GM18507 (cell line): ENCODE measurements at regions not wholly inside any gene's neighbourhood (a gene's known extent, or its start where the extent isn't known, plus 50 kb on each side); places are given as distances from the start of the nearest gene placed in this dataset.
"Not testable (repeated sequence)": the region's sequence is repeated elsewhere in the genome, so short reads cannot be mapped to it uniquely, and the experiment has no call there.

ENCODE experiments used
- DNase-seq: peaks from one replicate; pipeline ENCODE4 v3.0.0; 2011; ENCODE audit warnings: low read depth; ENCODE audit not compliant: insufficient read length; ENCODE audit errors: extremely low spot score
- FAIRE-seq: peaks from 2 replicates; lab custom pipeline; 2011; peaks lifted over from hg19 to GRCh38; lab: Jason Lieb, UNC

DNA sequence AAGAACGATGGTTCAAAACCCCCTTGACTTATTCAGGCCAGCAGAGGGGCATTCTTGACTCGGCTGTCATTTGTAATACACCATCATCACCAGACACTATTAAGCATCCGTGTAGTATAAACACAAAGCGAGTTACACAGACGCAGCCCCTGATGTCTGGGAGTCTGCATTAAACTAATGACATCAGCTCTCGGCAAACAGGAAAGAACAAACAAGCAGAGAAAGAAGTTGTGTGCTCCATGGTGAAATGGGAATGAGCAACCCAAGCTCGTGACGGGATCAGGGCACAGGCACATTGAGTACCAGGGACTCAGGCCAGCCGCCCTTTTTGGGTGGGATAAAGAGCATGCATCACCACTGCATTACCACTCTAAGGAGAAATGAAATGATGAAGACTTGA lies 460.1 kb downstream of the MED13L start:
- no peak for FAIRE-seq

DNA sequence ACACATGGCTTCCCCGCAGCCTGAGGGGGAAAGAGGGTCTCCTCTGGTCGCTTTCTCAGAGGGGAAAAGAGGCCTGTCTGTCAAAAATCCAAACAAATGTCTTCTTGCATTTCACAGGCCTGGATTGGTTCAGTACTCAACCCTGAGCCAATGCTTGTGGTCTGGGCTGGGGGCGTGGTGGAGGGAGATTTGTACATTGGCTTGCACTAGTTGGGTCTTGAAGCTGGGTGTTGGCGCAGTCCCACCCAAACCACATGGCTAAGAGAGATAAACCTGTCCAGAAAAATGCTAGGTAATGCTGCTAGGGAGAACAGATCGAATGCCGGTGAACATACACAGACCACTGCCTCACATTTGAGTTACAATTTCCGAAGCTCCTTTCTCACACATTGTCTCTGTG lies 461.6 kb downstream of the MED13L start:
- no peak for DNase-seq

More for the DNA sequence above, 460.1 kb downstream of the MED13L start:
- no peak for DNase-seq

DNA sequence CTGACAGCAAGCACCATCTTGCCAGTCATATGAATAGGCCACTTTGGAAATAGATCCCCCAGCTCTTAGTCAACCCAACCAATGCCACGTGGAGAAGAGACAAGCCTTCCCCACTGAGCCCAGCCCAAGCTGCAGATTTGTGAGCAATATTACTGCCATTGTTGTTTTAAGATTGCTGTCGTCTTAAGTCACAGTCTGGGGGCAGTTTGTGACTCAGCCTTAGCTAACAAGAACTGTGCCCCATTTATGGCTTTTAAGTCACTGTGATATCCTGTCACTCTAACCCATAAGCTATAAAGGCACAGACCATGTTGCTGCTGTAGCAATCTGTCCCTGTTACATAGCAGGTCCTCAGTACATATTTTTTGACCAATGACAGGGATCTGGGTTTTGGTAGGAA lies 464.2 kb downstream of the MED13L start:
- DNase-seq (no peak), FAIRE-seq (no peak)

More for the DNA sequence above, 461.6 kb downstream of the MED13L start:
- no peak for FAIRE-seq

DNA sequence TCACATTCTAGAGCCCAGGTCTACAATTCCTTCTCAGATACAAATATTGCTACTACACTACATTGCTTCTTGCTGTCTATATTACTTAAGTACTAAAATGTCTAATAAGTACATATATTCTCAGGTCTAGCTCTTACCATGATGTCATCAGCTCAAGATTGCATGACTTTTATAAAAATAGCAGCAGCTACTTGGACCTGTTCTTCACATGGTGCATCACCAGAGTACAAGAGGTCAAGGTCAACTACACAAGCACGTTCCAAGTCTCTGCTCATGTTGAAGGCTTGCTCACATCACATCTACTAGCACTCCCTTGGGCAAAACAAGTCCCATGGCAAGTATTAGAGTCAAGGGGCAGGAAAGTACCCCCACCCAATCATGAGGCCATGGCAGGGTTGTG lies 465.6 kb downstream of the MED13L start:
- no peak for FAIRE-seq
- DNase-seq = no peak

DNA sequence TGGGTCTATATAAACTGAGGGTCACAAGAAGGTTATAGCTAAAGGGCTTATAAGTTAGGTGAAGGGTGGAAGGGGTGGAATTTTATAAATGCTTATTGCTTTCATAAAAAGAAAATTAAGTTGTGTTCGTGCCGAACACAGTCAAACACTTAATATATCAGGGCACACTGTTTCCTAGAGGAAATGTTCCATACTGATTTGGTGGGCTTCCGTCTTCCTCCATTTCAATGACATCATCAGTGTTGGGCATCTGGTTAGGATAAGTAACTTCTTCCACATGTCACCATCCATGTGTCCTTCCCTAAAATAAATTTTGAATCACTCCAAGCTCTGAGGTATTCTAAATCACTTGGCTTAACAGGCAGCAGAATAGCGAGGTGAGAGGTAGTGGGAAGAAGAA lies 466.4 kb downstream of the MED13L start:
- FAIRE-seq (no peak), DNase-seq (no peak)

DNA sequence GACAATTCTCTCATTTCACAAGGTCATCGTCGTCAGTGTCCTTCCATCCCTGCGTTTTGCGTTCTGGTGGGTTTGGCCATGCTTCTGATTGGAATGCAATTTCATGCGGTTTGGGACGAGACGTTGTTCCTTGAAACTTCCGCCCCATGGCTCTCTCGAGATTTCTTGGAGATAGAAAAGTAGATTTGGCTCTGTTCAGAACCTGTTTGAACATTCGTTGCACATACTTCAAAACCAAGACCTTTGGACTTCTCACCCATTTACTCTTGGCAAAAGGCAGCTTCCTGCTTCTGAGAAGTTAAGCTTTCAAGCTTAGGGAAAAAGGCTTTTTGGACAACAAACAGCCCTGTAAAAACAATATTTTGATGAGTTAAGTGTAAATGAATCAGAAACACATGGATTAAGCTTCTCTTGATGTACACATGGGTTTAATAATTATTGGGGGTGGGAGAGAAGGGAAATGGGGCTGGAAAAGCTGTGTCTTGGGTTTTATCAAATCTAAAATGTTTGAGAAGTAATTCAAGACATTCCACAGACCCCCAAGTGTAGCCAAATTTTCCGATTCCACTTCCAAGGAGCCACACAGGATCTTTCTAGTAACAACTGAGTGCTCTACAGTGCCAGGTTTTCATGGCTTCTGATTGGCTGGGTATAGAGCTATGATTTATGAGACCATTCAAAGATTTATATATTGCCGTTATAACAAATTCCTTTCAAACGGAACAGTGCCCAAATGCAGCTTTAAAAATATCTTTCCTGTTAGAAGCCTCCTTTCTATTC lies 467.2 kb downstream of the MED13L start:
- no peak for DNase-seq
- no peak for FAIRE-seq

DNA sequence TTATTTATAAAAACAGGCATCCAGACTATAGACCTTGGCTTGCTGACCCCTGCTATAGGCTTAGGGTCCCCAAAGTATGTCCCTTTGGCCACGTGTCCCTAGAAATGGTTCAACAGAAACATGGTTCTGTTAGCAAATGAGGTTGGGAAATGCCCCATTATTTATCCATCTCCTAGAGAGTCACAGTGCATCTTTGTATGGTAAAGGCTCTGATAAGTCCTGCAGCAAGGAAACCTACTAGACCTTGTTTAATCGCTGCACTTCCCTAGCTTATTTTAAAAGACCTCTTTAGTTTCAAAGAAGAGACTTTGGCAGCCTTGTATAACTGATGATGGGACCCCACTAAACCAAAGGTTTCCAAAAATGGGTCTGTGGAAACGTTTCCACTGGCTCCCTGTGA lies 471.5 kb downstream of the MED13L start:
- FAIRE-seq = no peak

DNA sequence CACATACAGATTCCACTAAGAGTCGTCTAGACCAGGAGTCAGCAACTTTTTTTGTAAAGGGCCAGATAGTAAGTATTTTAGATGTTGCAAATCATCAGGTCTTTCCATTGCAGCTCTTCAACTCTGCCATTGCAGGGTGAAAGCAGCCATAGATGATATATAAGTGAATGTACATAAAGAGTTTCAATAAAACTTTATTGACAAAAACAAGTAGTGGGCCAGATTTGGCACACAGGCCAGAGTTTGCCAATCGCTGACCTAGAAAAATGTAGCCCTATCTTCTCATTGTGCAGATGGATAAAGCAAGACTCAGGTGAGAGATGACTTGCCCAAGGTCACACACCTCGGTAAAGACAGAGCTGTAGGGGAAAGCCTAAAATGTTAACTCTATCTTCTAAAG lies 474.7 kb downstream of the MED13L start:
- no peak for FAIRE-seq

More for the DNA sequence above, 471.5 kb downstream of the MED13L start:
- no peak for DNase-seq

DNA sequence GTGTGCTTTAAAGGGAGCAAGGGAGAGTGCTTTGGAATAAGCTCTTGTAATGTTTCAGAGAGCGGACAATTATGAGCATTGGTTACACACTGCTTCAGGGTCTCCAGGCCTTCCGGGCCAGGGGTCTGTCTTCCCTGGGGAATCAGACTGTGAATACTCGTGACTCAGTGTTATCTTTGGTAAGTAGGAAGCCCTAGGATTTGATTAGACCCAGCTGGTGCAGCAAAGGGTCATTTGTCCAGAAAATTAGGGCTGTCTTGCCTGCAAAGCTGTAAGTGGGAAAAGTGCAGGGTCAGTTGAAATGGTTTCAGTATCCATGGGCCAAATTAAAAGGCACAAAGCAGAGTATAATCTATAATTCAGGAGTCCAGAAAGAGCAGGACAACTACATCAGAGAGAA lies 475.6 kb downstream of the MED13L start:
- FAIRE-seq = no peak
- DNase-seq = no peak

More for the DNA sequence above, 474.7 kb downstream of the MED13L start:
- no peak for DNase-seq

DNA sequence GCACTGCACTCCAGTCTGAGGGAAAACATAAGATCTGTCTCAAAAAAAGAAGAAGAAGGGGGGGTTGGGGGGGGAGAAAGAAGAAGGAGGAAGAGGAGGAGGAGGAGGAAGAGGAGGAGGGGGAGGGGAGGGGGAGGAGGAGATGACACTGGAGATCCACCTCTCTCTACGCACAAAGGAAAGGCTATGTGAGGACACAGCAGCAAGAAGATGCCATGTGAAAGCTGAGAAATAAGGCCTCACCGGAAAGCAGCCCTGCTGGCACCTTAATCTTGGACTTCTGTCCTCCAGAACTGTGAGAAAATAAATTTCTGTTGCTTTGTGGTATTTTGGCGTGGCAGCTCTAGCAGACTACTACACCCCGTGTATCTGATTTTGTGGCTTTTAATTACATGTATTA lies 477.9 kb downstream of the MED13L start:
- no peak for DNase-seq
- FAIRE-seq = no peak

DNA sequence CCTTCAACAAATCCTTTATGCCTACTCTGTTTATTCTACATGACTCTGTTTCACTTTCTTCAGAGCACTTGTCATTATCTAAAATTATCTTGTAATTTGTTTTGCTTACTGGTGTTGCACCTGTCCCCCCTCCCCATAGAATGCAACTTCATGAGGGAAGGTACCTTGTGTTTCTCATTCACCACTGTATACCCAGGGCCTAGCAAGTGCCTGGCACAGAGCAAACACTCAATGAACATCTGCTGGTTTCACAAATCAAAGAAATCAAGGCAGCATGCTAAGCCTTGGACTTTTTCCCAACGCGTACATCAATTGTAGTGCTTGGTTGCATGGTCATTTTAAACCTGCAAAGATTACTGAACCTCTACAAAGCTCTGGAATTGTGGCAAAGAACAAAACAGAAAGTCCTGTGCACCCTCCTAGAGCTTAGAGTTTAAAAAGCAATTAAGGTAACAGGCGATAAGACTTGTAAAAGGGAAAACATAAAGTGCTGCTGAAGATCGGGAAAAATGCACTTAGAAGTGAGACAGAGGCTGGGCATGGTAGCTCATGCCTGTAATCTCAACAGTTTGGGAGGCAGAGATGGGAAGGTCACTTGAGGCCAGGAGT lies 479.1 kb downstream of the MED13L start:
- FAIRE-seq = no peak
- no peak for DNase-seq

DNA sequence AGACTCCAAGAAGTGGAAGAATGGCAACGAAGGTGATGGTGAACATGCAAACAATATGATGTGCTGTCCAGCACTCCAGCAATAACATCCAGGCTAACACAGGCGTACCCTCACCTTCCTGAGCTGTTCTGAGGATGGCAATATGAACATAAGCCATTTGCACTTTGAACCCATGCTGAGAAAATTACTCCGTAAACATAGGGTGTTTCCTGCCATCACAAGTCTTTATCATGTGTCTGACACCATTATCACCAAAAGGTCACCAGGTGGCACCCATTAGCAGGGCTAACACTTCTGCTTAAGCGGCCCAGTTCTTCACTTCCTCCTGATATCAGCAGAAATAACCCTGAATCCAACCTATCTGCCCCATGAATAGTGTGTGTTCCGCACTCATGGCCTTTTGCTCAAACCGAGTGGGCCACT lies 482.8 kb downstream of the MED13L start:
- FAIRE-seq (no peak), DNase-seq (no peak)

DNA sequence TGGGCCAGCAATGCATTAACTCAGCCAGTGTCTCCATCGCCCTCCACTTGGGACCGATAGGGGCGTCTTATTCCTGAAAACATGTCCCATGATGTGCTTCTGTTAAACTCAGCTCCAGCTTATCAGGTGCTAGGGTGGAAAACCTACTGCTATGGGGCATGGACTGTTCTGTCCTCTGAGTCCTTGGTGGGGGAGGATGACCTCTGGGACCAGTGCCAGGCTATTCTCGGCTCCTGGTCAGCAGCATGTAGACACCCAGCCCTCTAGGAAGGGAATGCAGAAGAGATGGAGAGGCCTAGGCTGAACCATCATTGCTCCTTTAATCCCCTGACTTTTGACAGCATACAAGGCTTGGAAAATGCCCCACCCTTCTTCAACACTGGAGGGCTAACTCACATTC lies 486.2 kb downstream of the MED13L start:
- DNase-seq (no peak), FAIRE-seq (no peak)

DNA sequence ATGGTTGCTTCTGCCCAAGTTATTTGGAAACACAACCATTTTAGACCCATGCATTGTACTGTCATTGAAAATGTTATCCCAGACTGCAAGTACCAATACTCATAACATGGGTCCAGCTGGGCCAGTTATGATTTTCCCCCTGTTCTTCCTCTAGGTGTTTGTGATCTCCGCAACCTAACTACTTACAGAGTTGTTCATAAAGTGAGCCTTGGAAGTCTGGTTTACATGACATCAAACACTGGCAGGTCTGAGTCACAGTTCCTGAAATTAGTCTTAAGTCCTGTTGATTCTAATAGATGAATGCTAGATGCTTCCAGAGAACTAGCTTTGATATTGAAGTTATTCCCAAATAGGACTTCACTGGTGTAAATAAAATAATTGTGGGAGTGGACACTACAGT lies 487.0 kb downstream of the MED13L start:
- DNase-seq (no peak), FAIRE-seq (no peak)

DNA sequence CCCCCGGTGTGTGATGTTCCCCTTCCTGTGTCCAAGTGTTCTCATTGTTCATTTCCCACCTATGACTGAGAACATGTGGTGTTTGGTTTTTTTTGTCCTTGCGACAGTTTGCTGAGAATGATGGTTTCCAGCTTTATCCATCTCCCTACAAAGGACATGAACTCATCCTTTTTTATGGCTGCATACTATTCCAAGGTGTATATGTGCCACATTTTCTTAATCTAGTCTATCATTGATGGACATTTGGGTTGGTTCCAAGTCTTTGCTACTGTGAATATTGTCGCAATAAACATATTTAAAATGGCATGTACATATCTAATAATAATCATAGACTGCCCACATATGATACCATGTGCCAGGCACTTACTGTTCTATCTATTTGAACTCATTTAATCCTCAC lies 491.0 kb downstream of the MED13L start:
- FAIRE-seq, DNase-seq: not testable (repeated sequence)

DNA sequence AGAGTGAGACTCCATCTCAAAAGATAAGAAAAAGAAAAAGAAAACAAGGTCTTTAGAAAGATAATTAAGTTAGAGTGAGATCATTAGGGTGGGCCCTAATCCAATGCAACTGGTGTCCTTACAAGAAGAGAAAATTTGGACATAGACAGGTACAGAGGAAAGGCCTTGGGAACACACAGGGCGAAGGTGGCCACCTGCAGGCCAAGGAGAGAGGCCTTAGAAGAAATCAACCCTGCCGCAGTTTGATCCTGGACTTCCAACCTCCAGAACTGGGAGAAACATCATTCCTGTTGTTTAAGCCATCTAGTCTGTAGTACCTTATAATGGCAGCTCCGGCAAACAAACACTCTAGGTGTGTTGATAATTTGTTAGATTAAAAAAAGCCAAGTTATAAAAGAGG lies 491.9 kb downstream of the MED13L start:
- FAIRE-seq (no peak), DNase-seq (no peak)

DNA sequence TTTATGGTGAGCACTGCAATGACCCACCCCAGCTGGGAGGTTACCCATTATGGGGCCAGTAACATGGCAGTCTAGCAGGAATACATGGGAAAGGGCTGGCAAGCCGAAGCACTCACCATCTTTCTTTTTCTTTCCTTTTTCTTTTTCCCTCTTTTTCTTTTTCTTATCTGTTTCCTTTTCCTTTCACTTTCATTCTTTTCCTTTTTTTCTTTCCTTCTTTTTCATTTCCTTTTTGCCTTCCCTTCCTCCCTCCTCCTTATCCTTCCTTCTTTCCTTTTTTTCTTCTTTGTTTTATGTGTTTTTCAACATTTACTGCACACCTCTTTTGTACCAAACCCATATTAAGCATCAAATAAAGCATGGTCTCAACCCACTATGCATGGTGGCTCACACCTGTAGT lies 501.1 kb downstream of the MED13L start:
- no peak for FAIRE-seq
- DNase-seq = no peak

DNA sequence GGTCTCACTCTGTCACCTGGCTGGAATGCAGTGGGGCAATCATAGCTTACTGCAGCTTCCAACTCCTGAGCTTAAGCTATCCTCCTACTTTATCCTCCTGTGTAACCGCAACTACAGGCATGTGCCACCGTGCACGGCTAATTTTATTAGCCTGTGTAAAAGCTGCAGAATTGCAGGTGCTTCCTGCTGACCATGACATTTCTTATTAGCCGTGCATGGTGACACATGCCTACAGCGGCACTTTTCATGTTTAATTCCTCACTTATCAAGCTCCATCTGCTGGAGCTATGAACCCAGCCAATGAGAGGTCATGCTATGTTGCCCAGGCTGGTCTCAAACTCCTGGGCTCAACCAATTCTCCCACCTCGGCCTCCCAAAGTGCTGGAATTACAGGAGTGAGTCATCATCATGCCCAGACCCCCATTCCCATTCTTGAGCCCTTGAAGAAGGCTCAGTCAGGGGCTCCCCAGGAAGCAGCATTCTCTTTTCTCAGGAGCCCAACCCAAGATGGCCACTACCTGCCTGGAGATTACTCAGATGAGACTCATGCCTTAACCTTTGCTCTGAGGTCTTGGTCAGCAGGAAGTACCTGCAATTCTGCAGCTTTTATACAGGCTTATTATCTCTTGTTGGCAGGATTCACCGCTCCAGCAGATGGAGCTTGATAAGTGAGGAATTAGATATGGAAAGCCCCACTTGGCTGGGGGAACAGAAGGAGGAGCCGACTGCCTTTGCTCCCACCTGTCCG lies 503.2 kb downstream of the MED13L start:
- FAIRE-seq = no peak
- DNase-seq = no peak

DNA sequence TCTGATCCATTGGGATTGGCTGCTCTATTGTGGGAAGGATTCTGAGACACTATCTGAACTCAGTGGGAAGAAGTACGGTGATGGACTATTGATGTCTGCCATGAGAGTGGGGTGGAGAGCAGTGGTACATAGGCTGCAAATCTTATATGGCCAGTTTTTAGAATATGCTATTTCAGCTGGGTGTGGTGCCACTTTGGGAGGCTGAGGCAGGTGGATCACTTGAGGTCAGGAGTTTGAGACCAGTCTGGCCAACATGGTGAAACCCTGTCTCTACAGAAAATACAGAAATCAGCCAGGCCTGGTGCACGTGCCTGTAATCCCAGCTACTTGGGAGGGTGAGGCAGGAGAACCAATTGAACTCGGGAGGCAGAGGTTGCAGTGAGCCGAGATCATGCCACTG lies 505.9 kb downstream of the MED13L start:
- no peak for DNase-seq
- FAIRE-seq = no peak

DNA sequence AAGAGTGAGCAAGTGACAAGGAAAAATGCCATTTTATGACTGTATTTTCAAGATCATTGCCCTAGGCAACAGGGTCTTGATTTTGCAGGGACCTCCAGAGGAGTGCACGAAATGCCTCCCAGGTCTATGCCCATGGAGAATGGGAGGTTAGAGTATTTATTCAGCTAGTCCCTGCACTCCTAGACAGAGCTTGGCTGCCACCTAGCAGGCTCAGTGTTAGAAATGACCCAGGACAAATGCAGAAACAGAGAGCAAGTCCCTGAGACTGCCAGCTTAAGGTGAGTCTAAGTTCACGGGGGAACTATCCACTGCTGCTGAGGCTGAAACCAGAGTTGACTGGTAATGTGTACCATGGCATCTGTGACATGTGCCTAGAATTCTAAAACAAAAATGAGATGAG lies 506.4 kb downstream of the MED13L start:
- FAIRE-seq (no peak), DNase-seq (no peak)

DNA sequence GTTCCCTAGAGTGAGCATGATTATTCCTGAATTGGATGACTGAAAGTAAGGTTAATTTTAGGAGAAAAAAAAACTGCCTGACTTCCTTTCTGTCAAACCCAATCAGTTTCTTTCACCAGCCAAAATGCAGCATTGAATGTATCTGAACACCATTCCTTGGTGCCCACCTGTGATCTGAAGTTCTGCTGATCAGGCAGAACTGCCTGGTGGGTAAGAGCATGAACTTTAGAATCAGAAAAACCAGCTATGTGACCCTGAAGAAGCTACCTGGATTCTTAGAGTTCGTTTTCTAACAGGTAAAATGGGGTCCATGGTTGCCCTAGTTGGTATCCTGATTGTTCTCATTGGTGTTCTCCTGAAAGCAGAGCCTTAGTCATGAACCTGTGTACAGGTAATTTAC lies 506.9 kb downstream of the MED13L start:
- FAIRE-seq = no peak
- DNase-seq = no peak
